Keratinocyte (primary cell): ENCODE measurements at regions not wholly inside any gene's neighbourhood (a gene's known extent, or its start where the extent isn't known, plus 50 kb on each side); places are given as distances from the start of the nearest gene placed in this dataset.
A peak's percentile ranks its signal among the peaks of the same experiment; 100 is the strongest.

Source experiments
- DNase-seq: peaks from one replicate; pipeline ENCODE4 v3.0.0-alpha.2; 2011; ENCODE audit warnings: low read depth, missing footprints, low spot score
- FAIRE-seq: peaks from 2 replicates; lab custom pipeline; 2011; peaks lifted over from hg19 to GRCh38; lab: Jason Lieb, UNC
- H2AFZ ChIP-seq: 2 replicates; pipeline ENCODE4 v1.6.0; 2012; ENCODE audit warnings: low read length, control low read depth, inconsistent platforms; ENCODE audit not compliant: control insufficient read depth
- H3K27ac ChIP-seq: 2 replicates; pipeline ENCODE4 v1.5.1; 2011; ENCODE audit warnings: low read length; ENCODE audit not compliant: control insufficient read depth, insufficient read depth
- H3K27me3 ChIP-seq: 3 replicates; pipeline ENCODE4 v1.6.0; 2011; ENCODE audit warnings: low read length; ENCODE audit not compliant: control insufficient read depth, insufficient read depth; ENCODE audit errors: extremely low read depth
- H3K36me3 ChIP-seq, 2 experiments: 2 replicates in 1 of 2; 3 replicates in 1 of 2; pipeline ENCODE4 v1.5.1; 2011; ENCODE audit warnings: low read length in 2 of 2, mild to moderate bottlenecking in 1 of 2; ENCODE audit not compliant: control insufficient read depth in 2 of 2, insufficient read depth in 2 of 2; ENCODE audit errors: extremely low read depth in 1 of 2
- H3K4me1 ChIP-seq: 3 replicates; pipeline ENCODE4 v1.5.1; 2011; ENCODE audit warnings: low read length; ENCODE audit not compliant: control insufficient read depth, insufficient read depth; ENCODE audit errors: extremely low read depth
- H3K4me2 ChIP-seq: 3 replicates; pipeline ENCODE4 v1.6.0; 2011; ENCODE audit warnings: low read depth, low read length; ENCODE audit not compliant: control insufficient read depth, insufficient read depth; ENCODE audit errors: extremely low read depth
- H3K4me3 ChIP-seq, 3 experiments: fragments of 200-600 bp in 1 of 3; sonication (generic) in 1 of 3; 2 replicates in 2 of 3; 3 replicates in 1 of 3; pipeline ENCODE4 v1.5.1; 2011 to 2016; ENCODE audit warnings: low read length in 3 of 3, mild to moderate bottlenecking in 3 of 3, control low read depth in 2 of 3, inconsistent platforms in 1 of 3, low read depth in 1 of 3, mixed read lengths in 1 of 3, mixed run types in 1 of 3, moderate library complexity in 1 of 3; ENCODE audit not compliant: control insufficient read depth in 2 of 3, insufficient read depth in 2 of 3; ENCODE audit errors: extremely low read depth in 1 of 3
- H3K79me2 ChIP-seq: 2 replicates; pipeline ENCODE4 v1.6.0; 2012; ENCODE audit warnings: low read length; ENCODE audit not compliant: control insufficient read depth, insufficient read depth
- H3K9ac ChIP-seq: 3 replicates; pipeline ENCODE4 v1.6.0; 2011; ENCODE audit warnings: low read length; ENCODE audit not compliant: control insufficient read depth, insufficient read depth; ENCODE audit errors: extremely low read depth
- H3K9me1 ChIP-seq: 3 replicates; pipeline ENCODE4 v1.6.0; 2011; ENCODE audit warnings: low read length; ENCODE audit not compliant: control insufficient read depth, insufficient read depth; ENCODE audit errors: extremely low read depth
- H3K9me3 ChIP-seq: 2 replicates; pipeline ENCODE4 v1.5.1; 2012; ENCODE audit warnings: low read depth, low read length; ENCODE audit not compliant: control insufficient read depth
- H4K20me1 ChIP-seq: 3 replicates; pipeline ENCODE4 v1.6.0; 2011; ENCODE audit warnings: low read length; ENCODE audit not compliant: control insufficient read depth, insufficient read depth; ENCODE audit errors: extremely low read depth
- CTCF ChIP-seq, 3 experiments: IDR thresholded peaks in 1 of 3; conservative IDR thresholded peaks in 1 of 3; optimal IDR thresholded peaks in 1 of 3; 2 replicates in 2 of 3; 3 replicates in 1 of 3; pipeline versions ENCODE3 to v1.5.1; 2011; ENCODE audit warnings: low read length in 3 of 3, mild to moderate bottlenecking in 3 of 3, moderate library complexity in 2 of 3, control low read depth in 1 of 3, inconsistent platforms in 1 of 3; ENCODE audit not compliant: insufficient read depth in 2 of 3; ENCODE audit errors: extremely low read depth in 1 of 3
- EZH2 ChIP-seq: IDR thresholded peaks from one replicate; pipeline ENCODE4 v1.6.1; 2012; ENCODE audit warnings: inconsistent platforms, mild to moderate bottlenecking, low read length, moderate library complexity
- dilution Hi-C: fragments of 300-500 bp; cut with MboI; formaldehyde crosslinking; loops from one replicate; pipeline ENCODE4 v1.7.0; 2020; ENCODE audit warnings: low sequenced_read_pairs; ENCODE audit not compliant: extremely low pct_ligation_motif_present

- TF ChIP-seq EZH2 (no peak), CTCF (optimal IDR thresholded peaks at IDR 0.05 in 1 of 3, IDR thresholded peaks at IDR 0.05 in 1 of 3, conservative IDR thresholded peaks at IDR 0.05 in 1 of 3; ENCODE audit: extremely low read depth in 1 of 3, insufficient read depth in 2 of 3, low read length in 3 of 3) (peak; percentile 58 to 81 (median 67))
- no peaks in the 10 kb centered on the region for H3K27me3 ChIP-seq
- no peaks in the 10 kb centered on the region for H3K9me1 ChIP-seq
- no peaks in the 10 kb centered on the region for H3K36me3 ChIP-seq
- no peak overlapping the region for H3K4me3 ChIP-seq
- H2AFZ ChIP-seq, result no peak overlapping the region
- no peaks in the 10 kb centered on the region for H3K9me3 ChIP-seq
- no peak overlapping the region for H3K4me2 ChIP-seq
- dilution Hi-C loops, result no loop called here
- H3K27ac ChIP-seq, result no peak overlapping the region
- DNase-seq (no peak), FAIRE-seq (no peak)
- no peaks in the 10 kb centered on the region for H3K79me2 ChIP-seq
- H4K20me1 ChIP-seq, result no peaks in the 10 kb centered on the region
- H3K9ac ChIP-seq, result no peak overlapping the region
- peaks cover 22% of the 10 kb centered on the region for H3K4me1 ChIP-seq
Measured at GRCh38 chr6:6788394-6789032, 200.0 kb downstream of the LY86 start.

GRCh38 chr6:6790393-6790792 lies 201.9 kb downstream of the LY86 start:
- no peak overlapping the region for H2AFZ ChIP-seq
- TF ChIP-seq EZH2, result no peak
- no peak for TF ChIP-seq CTCF (optimal IDR thresholded peaks at IDR 0.05 in 1 of 3, IDR thresholded peaks at IDR 0.05 in 1 of 3, conservative IDR thresholded peaks at IDR 0.05 in 1 of 3; ENCODE audit: extremely low read depth in 1 of 3, insufficient read depth in 2 of 3, low read length in 3 of 3)
- no peak overlapping the region for H3K27ac ChIP-seq
- H4K20me1 ChIP-seq, result no peaks in the 10 kb centered on the region
- DNase-seq, result no peak
- no peaks in the 10 kb centered on the region for H3K9me1 ChIP-seq
- H3K9ac ChIP-seq, result no peak overlapping the region
- peaks cover 17% of the 10 kb centered on the region for H3K4me1 ChIP-seq
- H3K4me2 ChIP-seq, result no peak overlapping the region
- no peaks in the 10 kb centered on the region for H3K36me3 ChIP-seq
- dilution Hi-C loops, result no loop called here
- FAIRE-seq, result no peak
- no peak overlapping the region for H3K4me3 ChIP-seq
- H3K79me2 ChIP-seq, result no peaks in the 10 kb centered on the region
- no peaks in the 10 kb centered on the region for H3K27me3 ChIP-seq
- no peaks in the 10 kb centered on the region for H3K9me3 ChIP-seq
